H9 (cell line): ENCODE measurements at regions not wholly inside any gene's neighbourhood (a gene's known extent, or its start where the extent isn't known, plus 50 kb on each side); places are given as distances from the start of the nearest gene placed in this dataset.
A peak's percentile ranks its signal among the peaks of the same experiment; 100 is the strongest.

Experiments used
- DNase-seq: peaks from one replicate; pipeline ENCODE4 v3.0.0-alpha.2; 2017
- H2AFZ ChIP-seq: one replicate; pipeline ENCODE4 v1.6.1; 2013; ENCODE audit warnings: mild to moderate bottlenecking, low read length, control low read depth, moderate library complexity
- H2AK5ac ChIP-seq: 2 replicates; pipeline ENCODE4 v1.6.1; 2013; ENCODE audit warnings: low read length, control low read depth, mixed read lengths; ENCODE audit not compliant: insufficient read length
- H2BK120ac ChIP-seq: one replicate; pipeline ENCODE4 v1.6.1; 2013; ENCODE audit warnings: low read depth, mild to moderate bottlenecking, low read length, control low read depth, inconsistent platforms; ENCODE audit not compliant: poor library complexity, severe bottlenecking
- H2BK12ac ChIP-seq: 2 replicates; pipeline ENCODE4 v1.6.1; 2013; ENCODE audit warnings: low read length, control low read depth, mixed read lengths, low read depth; ENCODE audit not compliant: insufficient read length
- H2BK15ac ChIP-seq: 2 replicates; pipeline ENCODE4 v1.6.1; 2013; ENCODE audit warnings: low read depth, low read length, control low read depth
- H2BK20ac ChIP-seq: one replicate; pipeline ENCODE4 v1.6.1; 2013; ENCODE audit warnings: low read depth, mild to moderate bottlenecking, low read length, control low read depth, inconsistent platforms; ENCODE audit not compliant: poor library complexity, severe bottlenecking
- H2BK5ac ChIP-seq: 2 replicates; pipeline ENCODE4 v1.6.1; 2013; ENCODE audit warnings: low read length, control low read depth, mixed read lengths; ENCODE audit not compliant: insufficient read length
- H3K14ac ChIP-seq: 2 replicates; pipeline ENCODE4 v1.6.1; 2013; ENCODE audit warnings: low read length, control low read depth; ENCODE audit not compliant: insufficient read depth
- H3K18ac ChIP-seq: 2 replicates; pipeline ENCODE4 v1.6.1; 2013; ENCODE audit warnings: low read depth, mild to moderate bottlenecking, mixed read lengths, low read length, control low read depth; ENCODE audit not compliant: insufficient read length
- H3K23ac ChIP-seq: 2 replicates; pipeline ENCODE4 v1.6.1; 2013; ENCODE audit warnings: low read length, control low read depth, mixed read lengths, low read depth; ENCODE audit not compliant: insufficient read length
- H3K23me2 ChIP-seq: 2 replicates; pipeline ENCODE4 v1.6.1; 2013; ENCODE audit warnings: low read depth, mild to moderate bottlenecking, mixed read lengths, low read length, control low read depth; ENCODE audit not compliant: insufficient read length, poor library complexity, severe bottlenecking
- H3K27ac ChIP-seq: 2 replicates; pipeline ENCODE4 v1.5.1; 2013; ENCODE audit warnings: low read length, control low read depth, mixed read lengths, low read depth; ENCODE audit not compliant: insufficient read length
- H3K27me3 ChIP-seq: 2 replicates; pipeline ENCODE4 v1.6.1; 2013; ENCODE audit warnings: low read length, control low read depth, inconsistent platforms; ENCODE audit not compliant: insufficient read depth
- H3K4ac ChIP-seq: 2 replicates; pipeline ENCODE4 v1.6.1; 2013; ENCODE audit warnings: low read depth, mild to moderate bottlenecking, control low read depth, inconsistent platforms, low read length, moderate library complexity
- H3K4me1 ChIP-seq: 2 replicates; pipeline ENCODE4 v1.6.1; 2013; ENCODE audit warnings: low read length, control low read depth, inconsistent platforms; ENCODE audit not compliant: insufficient read depth
- H3K4me2 ChIP-seq: 2 replicates; pipeline ENCODE4 v1.6.1; 2013; ENCODE audit warnings: low read length, control low read depth, mixed read lengths; ENCODE audit not compliant: insufficient read length, insufficient read depth
- H3K56ac ChIP-seq: 2 replicates; pipeline ENCODE4 v1.6.1; 2013; ENCODE audit warnings: low read depth, mild to moderate bottlenecking, mixed read lengths, low read length, control low read depth; ENCODE audit not compliant: insufficient read length
- H3K79me1 ChIP-seq: 2 replicates; pipeline ENCODE4 v1.6.1; 2013; ENCODE audit warnings: low read depth, mild to moderate bottlenecking, moderate library complexity, low read length, control low read depth, inconsistent platforms; ENCODE audit not compliant: insufficient read depth, poor library complexity, severe bottlenecking
- H3K79me2 ChIP-seq: 2 replicates; pipeline ENCODE4 v1.6.1; 2013; ENCODE audit warnings: low read length, control low read depth, inconsistent platforms; ENCODE audit not compliant: insufficient read depth
- H3K9ac ChIP-seq: 2 replicates; pipeline ENCODE4 v1.6.1; 2013; ENCODE audit warnings: low read length, control low read depth, mixed read lengths; ENCODE audit not compliant: insufficient read length; ENCODE audit errors: extremely low read depth
- H3K9me3 ChIP-seq: one replicate; pipeline ENCODE4 v1.6.1; 2013; ENCODE audit warnings: low read depth, low read length, inconsistent platforms; ENCODE audit not compliant: control insufficient read depth
- H3T11ph ChIP-seq: one replicate; pipeline ENCODE4 v1.6.1; 2013; ENCODE audit warnings: mild to moderate bottlenecking, low read length, control low read depth, inconsistent platforms
- H4K20me1 ChIP-seq: one replicate; pipeline ENCODE4 v1.6.1; 2013; ENCODE audit not compliant: control insufficient read depth, insufficient read length, insufficient read depth
- H4K5ac ChIP-seq: 2 replicates; pipeline ENCODE4 v1.6.1; 2013; ENCODE audit warnings: low read depth, mild to moderate bottlenecking, mixed read lengths, low read length, control low read depth; ENCODE audit not compliant: insufficient read length
- H4K8ac ChIP-seq: replicated peaks from 2 replicates; pipeline ENCODE4 v1.6.1; 2013; ENCODE audit warnings: low read length, control low read depth, mixed read lengths, low read depth; ENCODE audit not compliant: insufficient read length
- H4K91ac ChIP-seq: 2 replicates; pipeline ENCODE4 v1.6.1; 2013; ENCODE audit warnings: low read depth, mild to moderate bottlenecking, moderate library complexity, mixed read lengths, low read length, control low read depth; ENCODE audit not compliant: insufficient read length
- H3K27ac Mint-ChIP-seq, 3 experiments: 2 replicates in 2 of 3; 3 replicates in 1 of 3; pipeline ENCODE4 v1.8.0; 2020 to 2021; ENCODE audit warnings: mixed read lengths in 3 of 3, mild to moderate bottlenecking in 1 of 3, moderate library complexity in 1 of 3
- H3K27me3 Mint-ChIP-seq: 2 replicates; pipeline ENCODE4 v1.8.0; 2021; ENCODE audit warnings: low read depth, mild to moderate bottlenecking, moderate library complexity, mixed read lengths
- H3K36me3 Mint-ChIP-seq, 3 experiments: 2 replicates in 2 of 3; 3 replicates in 1 of 3; pipeline ENCODE4 v1.8.0; 2020 to 2021; ENCODE audit warnings: low read depth in 3 of 3, mixed read lengths in 3 of 3; ENCODE audit not compliant: insufficient read depth in 1 of 3
- H3K4me1 Mint-ChIP-seq, 2 experiments: 2 replicates each; pipeline ENCODE4 v1.8.0; 2020; ENCODE audit warnings: mixed read lengths in 2 of 2
- H3K4me3 Mint-ChIP-seq, 2 experiments: 2 replicates in 1 of 2; 3 replicates in 1 of 2; pipeline ENCODE4 v1.8.0; 2020 to 2021; ENCODE audit warnings: mild to moderate bottlenecking in 2 of 2, mixed read lengths in 2 of 2, moderate library complexity in 1 of 2
- H3K9me3 Mint-ChIP-seq, 2 experiments: 2 replicates in 1 of 2; 3 replicates in 1 of 2; pipeline ENCODE4 v1.8.0; 2020; ENCODE audit warnings: mild to moderate bottlenecking in 2 of 2, mixed read lengths in 2 of 2, moderate library complexity in 1 of 2
- CTCF ChIP-seq: fragments of 200-600 bp; sonication (generic); conservative IDR thresholded peaks from 3 replicates; pipeline ENCODE4 v1.8.0; 2021; ENCODE audit warnings: antibody characterized with exemption, mild to moderate bottlenecking
- WGBS: extraction: QIAGEN DNeasy Blood & Tissue Kit; methylation state at CpG from one replicate; pipeline ENCODE4 v1.1.7; 2013; ENCODE audit warnings: missing lambda C conversion rate, low lambda C conversion rate, mixed read lengths; ENCODE audit not compliant: insufficient read length; ENCODE audit errors: extremely low coverage; 5-methylcytosine and 5-hydroxymethylcytosine counted together

GRCh38 chr15:69636169-69636915 is 183.7 kb downstream of the RPLP1 start:
- no peak for TF ChIP-seq CTCF
- no peak overlapping the region for H2BK20ac ChIP-seq
- no peak overlapping the region for H2BK15ac ChIP-seq
- no peaks in the 10 kb centered on the region for H3K4me1 ChIP-seq
- no peak overlapping the region for H3K4ac ChIP-seq
- H4K91ac ChIP-seq = no peak overlapping the region
- H3K23ac ChIP-seq = no peak overlapping the region
- H3K4me3 Mint-ChIP-seq = no peak overlapping the region
- peaks cover 5% of the 10 kb centered on the region for H3K27me3 Mint-ChIP-seq
- no peak overlapping the region for H3K18ac ChIP-seq
- no peak overlapping the region for H2BK120ac ChIP-seq
- H3K79me2 ChIP-seq = no peaks in the 10 kb centered on the region
- no peaks in the 10 kb centered on the region for H3K9me3 ChIP-seq
- H3K23me2 ChIP-seq = no peaks in the 10 kb centered on the region
- no peak overlapping the region for H2BK12ac ChIP-seq
- H2BK5ac ChIP-seq = no peak overlapping the region
- H3K36me3 Mint-ChIP-seq = peaks cover 2 to 8% (median 3%) of the 10 kb centered on the region in 3 experiments; a peak in 5 of 7 replicates
- H3K27ac ChIP-seq = no peak overlapping the region
- H3K56ac ChIP-seq = no peak overlapping the region
- no peak for DNase-seq
- H3K79me1 ChIP-seq = no peaks in the 10 kb centered on the region
- H4K20me1 ChIP-seq = no peaks in the 10 kb centered on the region
- H2AFZ ChIP-seq = no peak overlapping the region
- H3K14ac ChIP-seq = peak overlapping the region; percentile 43; the same call in 1 of the 2 replicates
- no peak overlapping the region for H4K5ac ChIP-seq
- H3K27ac Mint-ChIP-seq = peak overlapping the region in 1 of 3 experiments; percentile 59; a peak in 1 of 7 replicates
- no peak overlapping the region for H2AK5ac ChIP-seq
- WGBS = no CpG with 5 or more reads among the region's 10 CpGs
- H3K9me3 Mint-ChIP-seq = peaks cover 13 to 15% of the 10 kb centered on the region in 2 experiments
- H3K4me1 Mint-ChIP-seq = 0 out of 4 replicates have a peak, but pooled peaks cover 0 to 4% of the 10 kb centered on the region in 2 experiments
- H4K8ac ChIP-seq = no peak overlapping the region
- no peak overlapping the region for H3T11ph ChIP-seq
- H3K4me2 ChIP-seq = no peak overlapping the region
- H3K27me3 ChIP-seq = no peaks in the 10 kb centered on the region
- H3K9ac ChIP-seq = no peak overlapping the region
